GM12878 (cell line): ENCODE measurements at regions not wholly inside any gene's neighbourhood (a gene's known extent, or its start where the extent isn't known, plus 50 kb on each side); places are given as distances from the start of the nearest gene placed in this dataset.

Source experiments
- ATAC-seq: fragments of 200-7000 bp; cut with Tn5 transposase; 3 replicates; pipeline ENCODE4 v1.9.1; 2020; ENCODE audit warnings: mild to moderate bottlenecking, moderate library complexity
- BruUV-seq: library from RNA; stranded (reverse); fragments of 400-500 nt; replicated peaks from 2 replicates; lab custom pipeline; 2021; lab: Mats Ljungman, UMichigan
- CTCF ChIA-PET: fragments of 300-600 bp; sonication (Branson Sonifier 250); formaldehyde crosslinking; extraction: SDS; loops from one replicate; lab custom pipeline; 2021; ENCODE audit warnings: inconsistent platforms; lab: Yijun Ruan, JAX
- POLR2A ChIA-PET: fragments of 350-600 bp; formaldehyde crosslinking; extraction: SDS; loops from one replicate; lab custom pipeline; 2021; ENCODE audit warnings: inconsistent platforms; lab: Charles Lee
- RAD21 ChIA-PET: fragments of 300-600 bp; sonication (Branson Sonifier 250); formaldehyde crosslinking; loops from one replicate; lab custom pipeline; 2023; ENCODE audit warnings: antibody characterized with exemption; ENCODE audit not compliant: unreplicated experiment; lab: Charles Lee
- SMC1A ChIA-PET: fragments of 300-600 bp; sonication (Branson Sonifier 250); formaldehyde crosslinking; loops from one replicate; lab custom pipeline; 2023; ENCODE audit not compliant: unreplicated experiment, uncharacterized antibody; lab: Charles Lee
- DNase-seq: peaks from one replicate; pipeline ENCODE4 v3.0.0-alpha.2; 2011; ENCODE audit warnings: low read depth, low spot score
- FAIRE-seq: peaks from 3 replicates; lab custom pipeline; 2011; peaks lifted over from hg19 to GRCh38; lab: Jason Lieb, UNC
- H2AFZ ChIP-seq: 2 replicates; pipeline ENCODE4 v1.6.0; 2011; ENCODE audit warnings: low read depth, low read length, control low read depth; ENCODE audit not compliant: control insufficient read depth
- H3K27ac ChIP-seq: 2 replicates; pipeline ENCODE4 v1.5.1; 2011; ENCODE audit warnings: control low read depth; ENCODE audit not compliant: control insufficient read depth, insufficient read depth
- H3K27me3 ChIP-seq, 2 experiments: replicated peaks in 1 of 2; 2 replicates each; pipeline versions ENCODE4 v1.6.0 to v1.6.1; 2011; ENCODE audit warnings: low read length in 1 of 2; ENCODE audit not compliant: control insufficient read depth in 2 of 2, insufficient read depth in 2 of 2
- H3K36me3 ChIP-seq, 2 experiments: 2 replicates each; pipeline ENCODE4 v1.5.1; 2011; ENCODE audit warnings: low read length in 1 of 2; ENCODE audit not compliant: control insufficient read depth in 2 of 2, insufficient read depth in 2 of 2
- H3K4me1 ChIP-seq: 2 replicates; pipeline ENCODE4 v1.6.1; 2011; ENCODE audit warnings: mild to moderate bottlenecking, low read length, moderate library complexity, mixed read lengths; ENCODE audit not compliant: control insufficient read depth, insufficient read depth
- H3K4me2 ChIP-seq: 2 replicates; pipeline ENCODE4 v1.6.0; 2011; ENCODE audit warnings: control low read depth; ENCODE audit not compliant: control insufficient read depth, insufficient read depth
- H3K4me3 ChIP-seq: fragments of 200-600 bp; sonication (generic); 2 replicates; pipeline ENCODE4 v1.5.1; 2016
- H3K79me2 ChIP-seq: 2 replicates; pipeline ENCODE4 v1.6.0; 2011; ENCODE audit warnings: low read length; ENCODE audit not compliant: control insufficient read depth, insufficient read depth
- H3K9ac ChIP-seq: 2 replicates; pipeline ENCODE4 v1.8.0; 2011; ENCODE audit warnings: low read length, control low read depth, mixed read lengths; ENCODE audit not compliant: control insufficient read depth, insufficient read depth
- H3K9me3 ChIP-seq: replicated peaks from 3 replicates; pipeline ENCODE4 v1.5.1; 2011; ENCODE audit warnings: mild to moderate bottlenecking, low read length; ENCODE audit not compliant: control insufficient read depth, insufficient read depth
- H4K20me1 ChIP-seq: 2 replicates; pipeline ENCODE4 v1.6.0; 2011; ENCODE audit not compliant: control insufficient read depth, insufficient read depth
- NBN ChIP-seq: fragments of 450-650 bp; IDR thresholded peaks from 2 replicates; pipeline ENCODE4 v1.6.1; 2016
- NR2C2 ChIP-seq: IDR thresholded peaks from 2 replicates; pipeline ENCODE4 v1.6.1; 2011; ENCODE audit warnings: borderline replicate concordance, low read depth; ENCODE audit not compliant: control insufficient read depth, insufficient read length
- RAD51 ChIP-seq: fragments of 450-650 bp; IDR thresholded peaks from 2 replicates; pipeline ENCODE4 v1.6.1; 2016; ENCODE audit warnings: moderate library complexity, mild to moderate bottlenecking, inconsistent platforms
- SRF ChIP-seq, 2 experiments: IDR thresholded peaks; 2 replicates each; pipeline ENCODE4 v1.6.1; 2011; ENCODE audit warnings: low read depth in 2 of 2, low read length in 2 of 2, mild to moderate bottlenecking in 1 of 2, moderate library complexity in 1 of 2
- YBX1 ChIP-seq: fragments of 450-650 bp; IDR thresholded peaks from 2 replicates; pipeline ENCODE4 v1.6.1; 2016; ENCODE audit warnings: antibody characterized with exemption
- WGBS: methylation state at CpG from one replicate; pipeline ENCODE4 v1.1.6; 2016; ENCODE audit warnings: low lambda C conversion rate; ENCODE audit not compliant: insufficient replicate concordance, insufficient coverage; ENCODE audit errors: missing lambda C conversion rate; 5-methylcytosine and 5-hydroxymethylcytosine counted together
- in situ Hi-C: fragments of 300-500 bp; cut with MboI; formaldehyde crosslinking; loops from 9 replicates; pipeline ENCODE4 v1.14.3; 2018; ENCODE audit warnings: mixed read lengths
- intact Hi-C: fragments of 100-400 bp; cut with micrococcal nuclease; formaldehyde crosslinking; loops from one replicate; pipeline ENCODE4 v1.14.2; 2022; ENCODE audit not compliant: unreplicated experiment

- Histone ChIP-seq H3K9ac (no peak overlapping the region), H3K4me1 (no peaks in the 10 kb centered on the region), H3K4me2 (no peak overlapping the region), H3K36me3 (no peaks in the 10 kb centered on the region), H3K4me3 (no peak overlapping the region), H4K20me1 (no peaks in the 10 kb centered on the region), H3K79me2 (no peaks in the 10 kb centered on the region), H2AFZ (no peak overlapping the region), H3K27me3 (peaks cover 3 to 11% of the 10 kb centered on the region in 2 experiments), H3K27ac (no peak overlapping the region), H3K9me3 (no peaks in the 10 kb centered on the region)
- DNase-seq, result no peak
- TF ChIP-seq YBX1, result no peak
- no peak for TF ChIP-seq SRF (IDR thresholded peaks at IDR 0.05; ENCODE audit: low read depth in 2 of 2, low read length in 2 of 2)
- no peak for TF ChIP-seq NR2C2
- TF ChIP-seq NBN, result no peak
- no peak for TF ChIP-seq RAD51
- no peak for FAIRE-seq
- POLR2A ChIA-PET, result no interaction called here
- ATAC-seq, result no peak
- RAD21 ChIA-PET, result no interaction called here
- no TSS peak for BruUV-seq
- in situ Hi-C loops, result loop anchor here (5.0 kb wide), 1 partner anchor 232 kb away; no protein-coding TSS in a partner anchor
- SMC1A ChIA-PET, result interaction anchor here (0.7 kb wide), 1 partner anchor 46 kb away, joined by 3 read pairs; no protein-coding TSS in a partner anchor
- intact Hi-C loops, result no loop called here
- 24% methylated on average over 4 of the region's 4 CpGs for WGBS
- CTCF ChIA-PET, result no interaction called here
Measured at GRCh38 chr5:54909911-54910870, 75.2 kb downstream of the ESM1 start.
